ENCODE measurements at regions not wholly inside any gene's neighbourhood (a gene's known extent, or its start where the extent isn't known, plus 50 kb on each side); places are given as distances from the start of the nearest gene placed in this dataset.

DNA sequence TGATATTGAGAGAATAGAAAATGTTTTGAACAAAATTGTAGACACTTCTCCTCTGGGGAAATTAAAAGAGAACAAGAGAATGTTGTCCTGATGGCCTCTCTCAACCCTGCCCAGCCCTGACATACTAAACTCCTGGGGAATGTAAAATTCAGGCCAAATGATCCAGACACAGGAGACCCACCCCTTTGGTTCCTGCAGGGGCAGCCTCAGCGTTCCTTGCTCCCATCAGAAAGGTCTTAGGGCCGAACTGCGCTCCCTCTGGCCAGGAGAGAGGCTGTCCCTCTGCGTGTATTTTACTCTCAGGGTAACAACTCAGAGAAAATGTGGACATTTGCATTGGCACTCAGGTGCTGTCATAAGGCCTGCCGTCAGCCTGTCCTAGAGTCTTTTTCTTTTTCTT lies 616.3 kb upstream of the KLF4 start:
- no peaks in the 10 kb centered on the region for H3F3A ChIP-seq (ENCODE audit: low read length, unreplicated experiment)
- no peak for ATAC-seq
- H3K9ac ChIP-seq (ENCODE audit: low read length): no peak overlapping the region
- H3K9me2 ChIP-seq (replicated peaks; ENCODE audit: low read length): no peaks in the 10 kb centered on the region
- H3K27ac ChIP-seq (ENCODE audit: low read length): no peak overlapping the region
- 0 out of 2 replicates have a peak, but pooled peaks cover 4% of the 10 kb centered on the region for H3K4me1 ChIP-seq (ENCODE audit: insufficient read depth, low read length)
- no peak overlapping the region for H3K4me2 ChIP-seq (ENCODE audit: low read length)
- H4K20me1 ChIP-seq (ENCODE audit: low read length): no peaks in the 10 kb centered on the region
- H3K4me3 ChIP-seq (ENCODE audit: low read length): no peak overlapping the region
- DNase-seq: no peak
- TF ChIP-seq EZH2 (IDR thresholded peaks at IDR 0.05; ENCODE audit: low read length, unreplicated experiment) (no peak), EZH2phosphoT487 (IDR thresholded peaks at IDR 0.05; ENCODE audit: borderline replicate concordance, low read length) (no peak)
- TF ChIP-seq, protein P1, sequence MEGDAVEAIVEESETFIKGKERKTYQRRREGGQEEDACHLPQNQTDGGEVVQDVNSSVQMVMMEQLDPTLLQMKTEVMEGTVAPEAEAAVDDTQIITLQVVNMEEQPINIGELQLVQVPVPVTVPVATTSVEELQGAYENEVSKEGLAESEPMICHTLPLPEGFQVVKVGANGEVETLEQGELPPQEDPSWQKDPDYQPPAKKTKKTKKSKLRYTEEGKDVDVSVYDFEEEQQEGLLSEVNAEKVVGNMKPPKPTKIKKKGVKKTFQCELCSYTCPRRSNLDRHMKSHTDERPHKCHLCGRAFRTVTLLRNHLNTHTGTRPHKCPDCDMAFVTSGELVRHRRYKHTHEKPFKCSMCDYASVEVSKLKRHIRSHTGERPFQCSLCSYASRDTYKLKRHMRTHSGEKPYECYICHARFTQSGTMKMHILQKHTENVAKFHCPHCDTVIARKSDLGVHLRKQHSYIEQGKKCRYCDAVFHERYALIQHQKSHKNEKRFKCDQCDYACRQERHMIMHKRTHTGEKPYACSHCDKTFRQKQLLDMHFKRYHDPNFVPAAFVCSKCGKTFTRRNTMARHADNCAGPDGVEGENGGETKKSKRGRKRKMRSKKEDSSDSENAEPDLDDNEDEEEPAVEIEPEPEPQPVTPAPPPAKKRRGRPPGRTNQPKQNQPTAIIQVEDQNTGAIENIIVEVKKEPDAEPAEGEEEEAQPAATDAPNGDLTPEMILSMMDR (conservative IDR thresholded peaks at IDR 0.05; ENCODE audit: low read depth, low read length): no peak
- intact Hi-C loops (cut with micrococcal nuclease): no loop called here
- H3K9me3 ChIP-seq (ENCODE audit: low read length): no peaks in the 10 kb centered on the region
- H2AFZ ChIP-seq (ENCODE audit: low read length): no peak overlapping the region
- no peaks in the 10 kb centered on the region for H3K27me3 ChIP-seq (ENCODE audit: low read length)
- no peaks in the 10 kb centered on the region for H3K36me3 ChIP-seq (ENCODE audit: low read depth, low read length)
- no TSS peak for BruUV-seq (replicated peaks)
- ChIA-PET CTCF (no interaction called here), POLR2A (ENCODE audit: unreplicated experiment) (no interaction called here)
- H3K79me2 ChIP-seq (ENCODE audit: low read length): no peaks in the 10 kb centered on the region

DNA sequence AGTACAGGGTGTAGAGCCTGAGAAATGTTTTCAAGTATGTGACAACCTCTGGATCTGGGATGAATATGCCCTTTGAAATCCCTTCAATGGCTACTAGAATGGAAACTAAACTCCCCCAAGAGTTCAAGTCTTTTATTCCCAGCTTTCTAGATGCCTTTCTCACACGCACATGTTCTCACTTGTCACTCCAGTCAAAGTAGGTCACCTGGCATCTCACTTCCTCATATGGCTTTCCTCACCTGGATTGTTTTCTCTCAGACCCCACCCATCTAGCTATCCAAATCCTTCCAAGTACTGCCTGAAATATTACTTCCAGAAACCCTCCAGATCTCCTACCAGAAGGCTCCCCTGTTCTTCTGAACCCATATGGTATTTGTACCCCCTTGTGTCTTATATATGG lies 615.4 kb upstream of the KLF4 start:
- H3K4me3 ChIP-seq (ENCODE audit: low read length): no peak overlapping the region
- ChIA-PET CTCF (no interaction called here), POLR2A (ENCODE audit: unreplicated experiment) (no interaction called here)
- no peak for ATAC-seq
- DNase-seq: no peak
- H4K20me1 ChIP-seq (ENCODE audit: low read length): no peaks in the 10 kb centered on the region
- H3K4me2 ChIP-seq (ENCODE audit: low read length): no peak overlapping the region
- no peaks in the 10 kb centered on the region for H3F3A ChIP-seq (ENCODE audit: low read length, unreplicated experiment)
- no peak overlapping the region for H2AFZ ChIP-seq (ENCODE audit: low read length)
- H3K27me3 ChIP-seq (ENCODE audit: low read length): no peaks in the 10 kb centered on the region
- no peaks in the 10 kb centered on the region for H3K9me2 ChIP-seq (replicated peaks; ENCODE audit: low read length)
- no peaks in the 10 kb centered on the region for H3K36me3 ChIP-seq (ENCODE audit: low read depth, low read length)
- intact Hi-C loops (cut with micrococcal nuclease): no loop called here
- H3K4me1 ChIP-seq (ENCODE audit: insufficient read depth, low read length): 0 out of 2 replicates have a peak, but pooled peaks cover 6% of the 10 kb centered on the region
- no peak overlapping the region for H3K27ac ChIP-seq (ENCODE audit: low read length)
- no peaks in the 10 kb centered on the region for H3K9me3 ChIP-seq (ENCODE audit: low read length)
- TF ChIP-seq, protein P1 (conservative IDR thresholded peaks at IDR 0.05; ENCODE audit: low read depth, low read length): no peak
- TF ChIP-seq EZH2phosphoT487 (IDR thresholded peaks at IDR 0.05; ENCODE audit: borderline replicate concordance, low read length) (no peak), EZH2 (IDR thresholded peaks at IDR 0.05; ENCODE audit: low read length, unreplicated experiment) (no peak)
- no peak overlapping the region for H3K9ac ChIP-seq (ENCODE audit: low read length)
- no peaks in the 10 kb centered on the region for H3K79me2 ChIP-seq (ENCODE audit: low read length)
- BruUV-seq (replicated peaks): no TSS peak

DNA sequence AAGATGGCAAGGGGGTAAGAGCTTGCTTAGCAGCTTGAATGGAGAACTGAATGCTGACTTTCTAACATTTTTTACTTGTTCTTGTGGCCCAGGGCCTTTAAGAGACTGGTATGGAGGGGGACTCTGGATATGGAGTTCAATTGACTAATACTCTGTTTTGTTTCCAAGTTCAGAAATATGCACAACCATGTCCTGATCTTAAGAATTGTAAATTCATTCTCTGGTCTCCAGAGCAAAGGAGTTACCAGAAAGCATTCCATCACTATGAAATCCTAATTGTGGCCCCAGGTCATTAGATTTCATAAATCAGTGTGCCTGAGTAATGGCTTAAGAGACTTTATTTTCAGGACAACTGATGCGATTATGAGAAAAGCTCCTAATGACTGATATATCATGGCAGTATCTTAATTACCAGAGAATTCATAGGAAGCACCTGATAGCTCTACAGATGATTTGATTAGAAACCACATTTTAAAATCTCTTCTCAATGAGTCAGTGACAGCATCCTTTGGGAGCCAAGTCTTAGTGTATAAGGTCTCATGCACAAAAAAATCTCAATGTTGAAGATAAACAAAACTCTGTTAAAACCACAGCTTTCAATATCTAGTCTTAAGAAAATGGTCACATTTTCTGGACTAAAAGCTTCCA lies 613.6 kb upstream of the KLF4 start:
- CTCF ChIA-PET: no interaction called here
- no peak overlapping the region for H3K4me2 ChIP-seq (ENCODE audit: low read length)
- H3K27me3 ChIP-seq (ENCODE audit: low read length): no peaks in the 10 kb centered on the region
- intact Hi-C loops (cut with micrococcal nuclease): no loop called here
- H3K4me3 ChIP-seq (ENCODE audit: low read length): no peak overlapping the region
- H3K27ac ChIP-seq (ENCODE audit: low read length): no peak overlapping the region
- no peaks in the 10 kb centered on the region for H3K79me2 ChIP-seq (ENCODE audit: low read length)
- ATAC-seq (no peak), DNase-seq (no peak)
- BruUV-seq (replicated peaks): no TSS peak
- H3K4me1 ChIP-seq (ENCODE audit: insufficient read depth, low read length): 0 out of 2 replicates have a peak, but pooled peaks cover 4% of the 10 kb centered on the region
- no peaks in the 10 kb centered on the region for H3K36me3 ChIP-seq (ENCODE audit: low read depth, low read length)
- H3F3A ChIP-seq (ENCODE audit: low read length, unreplicated experiment): no peaks in the 10 kb centered on the region
- H4K20me1 ChIP-seq (ENCODE audit: low read length): no peaks in the 10 kb centered on the region
- H2AFZ ChIP-seq (ENCODE audit: low read length): no peak overlapping the region
- POLR2A ChIA-PET (ENCODE audit: unreplicated experiment): no interaction called here
- no peaks in the 10 kb centered on the region for H3K9me3 ChIP-seq (ENCODE audit: low read length)
- no peak overlapping the region for H3K9ac ChIP-seq (ENCODE audit: low read length)
- TF ChIP-seq, protein P1 (conservative IDR thresholded peaks at IDR 0.05; ENCODE audit: low read depth, low read length): no peak
- TF ChIP-seq EZH2 (IDR thresholded peaks at IDR 0.05; ENCODE audit: low read length, unreplicated experiment) (no peak), EZH2phosphoT487 (IDR thresholded peaks at IDR 0.05; ENCODE audit: borderline replicate concordance, low read length) (no peak)
- no peaks in the 10 kb centered on the region for H3K9me2 ChIP-seq (replicated peaks; ENCODE audit: low read length)
